GM06990 (cell line): ENCODE measurements at regions not wholly inside any gene's neighbourhood (a gene's known extent, or its start where the extent isn't known, plus 50 kb on each side); places are given as distances from the start of the nearest gene placed in this dataset.

ENCODE experiments used
- DNase-seq: peaks from one replicate; pipeline ENCODE4 v3.0.0-alpha.2; 2011; ENCODE audit not compliant: insufficient read length; ENCODE audit errors: extremely low read depth
- H3K27me3 ChIP-seq: replicated peaks from 2 replicates; pipeline ENCODE4 v1.6.0; 2011; ENCODE audit warnings: low read length; ENCODE audit not compliant: control insufficient read depth, insufficient read depth
- H3K36me3 ChIP-seq: 2 replicates; pipeline ENCODE4 v1.5.1; 2011; ENCODE audit warnings: low read length; ENCODE audit not compliant: control insufficient read depth, insufficient read depth
- H3K4me3 ChIP-seq: replicated peaks from 2 replicates; pipeline ENCODE4 v1.5.1; 2011; ENCODE audit warnings: low read depth, mild to moderate bottlenecking, control low read depth, low read length
- CTCF ChIP-seq: IDR thresholded peaks from 2 replicates; pipeline ENCODE4 v1.5.1; 2011; ENCODE audit warnings: low read length, control low read depth, mild to moderate bottlenecking, inconsistent platforms; ENCODE audit not compliant: insufficient read depth, poor library complexity, severe bottlenecking

- Histone ChIP-seq H3K4me3 (no peak overlapping the region), H3K27me3 (no peaks in the 10 kb centered on the region), H3K36me3 (no peaks in the 10 kb centered on the region)
- DNase-seq = no peak
- no peak for TF ChIP-seq CTCF
Observed at GRCh38 chr2:116833052-116833451, 981.4 kb upstream of the DDX18 start.

- no peaks in the 10 kb centered on the region for H3K36me3 ChIP-seq
- H3K4me3 ChIP-seq = no peak overlapping the region
- H3K27me3 ChIP-seq = no peaks in the 10 kb centered on the region
- TF ChIP-seq CTCF = no peak
- no peak for DNase-seq
Observed at GRCh38 chr2:116842164-116842563, 972.3 kb upstream of the DDX18 start.

- no peaks in the 10 kb centered on the region for H3K36me3 ChIP-seq
- no peak for DNase-seq
- no peak for TF ChIP-seq CTCF
- no peaks in the 10 kb centered on the region for H3K27me3 ChIP-seq
- H3K4me3 ChIP-seq = no peak overlapping the region
Observed at GRCh38 chr2:116859708-116860107, 954.8 kb upstream of the DDX18 start.

GRCh38 chr2:116874021-116874420 is 940.5 kb upstream of the DDX18 start:
- DNase-seq = no peak
- H3K4me3 ChIP-seq = no peak overlapping the region
- no peaks in the 10 kb centered on the region for H3K36me3 ChIP-seq
- H3K27me3 ChIP-seq = no peaks in the 10 kb centered on the region
- no peak for TF ChIP-seq CTCF

DNA sequence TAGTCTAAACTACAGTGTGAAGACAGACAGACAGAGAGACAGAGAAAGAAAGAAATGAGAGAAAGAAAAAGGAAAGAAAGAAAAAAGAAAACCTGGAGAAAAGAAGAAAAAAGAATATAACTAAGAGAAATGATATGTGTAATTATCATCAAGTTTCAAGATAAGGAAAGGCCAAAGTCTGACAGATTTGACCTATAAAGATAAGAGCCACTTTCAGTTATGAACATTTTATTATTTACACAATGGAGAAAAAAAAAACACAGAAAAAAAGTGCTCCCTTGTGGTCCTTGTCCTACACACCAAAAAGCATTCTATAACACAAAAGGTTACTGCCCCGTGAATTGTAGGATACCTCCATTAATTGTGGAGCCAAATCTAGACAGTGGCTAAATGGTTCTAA is 937.2 kb upstream of the DDX18 start:
- TF ChIP-seq CTCF = no peak
- H3K4me3 ChIP-seq = no peak overlapping the region
- no peaks in the 10 kb centered on the region for H3K27me3 ChIP-seq
- no peaks in the 10 kb centered on the region for H3K36me3 ChIP-seq
- DNase-seq = no peak

DNA sequence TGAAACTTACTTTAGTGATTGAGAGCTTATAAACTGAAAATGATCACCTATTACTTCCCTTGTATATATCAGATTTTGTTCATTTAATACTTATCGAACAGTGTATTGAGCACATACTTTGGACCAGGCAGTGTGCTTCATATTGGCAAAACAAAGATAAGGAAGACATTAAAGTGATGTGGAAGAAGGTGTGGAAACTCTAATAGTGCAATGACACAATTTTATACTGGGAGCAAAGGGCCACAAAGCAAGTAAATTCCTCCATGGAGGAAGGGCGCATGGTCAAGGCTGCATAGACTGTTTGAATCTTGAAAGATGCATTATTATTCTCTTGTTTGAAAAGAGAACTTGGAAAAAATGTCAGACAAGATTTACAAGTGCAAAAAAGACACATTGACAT is 936.5 kb upstream of the DDX18 start:
- DNase-seq = no peak
- Histone ChIP-seq H3K4me3 (no peak overlapping the region), H3K27me3 (no peaks in the 10 kb centered on the region), H3K36me3 (no peaks in the 10 kb centered on the region)
- no peak for TF ChIP-seq CTCF
